ENCODE measurements at regions not wholly inside any gene's neighbourhood (a gene's known extent, or its start where the extent isn't known, plus 50 kb on each side); places are given as distances from the start of the nearest gene placed in this dataset.

DNA sequence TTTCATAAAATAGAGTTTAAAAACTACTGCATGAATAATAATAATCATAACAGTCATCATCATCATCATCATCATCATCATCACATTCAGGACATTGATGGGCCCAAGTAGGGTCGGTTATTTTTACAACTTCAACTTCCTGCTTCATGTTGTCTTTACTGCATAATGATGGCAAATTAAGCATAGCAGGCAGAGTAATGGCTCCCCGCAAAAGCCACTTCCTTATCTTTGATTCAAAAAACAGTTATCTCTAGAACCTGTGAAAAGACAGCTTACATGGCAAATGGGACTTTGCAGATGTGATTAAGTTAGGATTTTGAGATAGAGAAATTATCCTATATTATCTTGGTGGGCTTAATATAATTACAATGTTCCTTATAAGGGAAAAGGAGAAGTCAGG lies 792.9 kb downstream of the LIG4 start:
- TF ChIP-seq, protein P1, sequence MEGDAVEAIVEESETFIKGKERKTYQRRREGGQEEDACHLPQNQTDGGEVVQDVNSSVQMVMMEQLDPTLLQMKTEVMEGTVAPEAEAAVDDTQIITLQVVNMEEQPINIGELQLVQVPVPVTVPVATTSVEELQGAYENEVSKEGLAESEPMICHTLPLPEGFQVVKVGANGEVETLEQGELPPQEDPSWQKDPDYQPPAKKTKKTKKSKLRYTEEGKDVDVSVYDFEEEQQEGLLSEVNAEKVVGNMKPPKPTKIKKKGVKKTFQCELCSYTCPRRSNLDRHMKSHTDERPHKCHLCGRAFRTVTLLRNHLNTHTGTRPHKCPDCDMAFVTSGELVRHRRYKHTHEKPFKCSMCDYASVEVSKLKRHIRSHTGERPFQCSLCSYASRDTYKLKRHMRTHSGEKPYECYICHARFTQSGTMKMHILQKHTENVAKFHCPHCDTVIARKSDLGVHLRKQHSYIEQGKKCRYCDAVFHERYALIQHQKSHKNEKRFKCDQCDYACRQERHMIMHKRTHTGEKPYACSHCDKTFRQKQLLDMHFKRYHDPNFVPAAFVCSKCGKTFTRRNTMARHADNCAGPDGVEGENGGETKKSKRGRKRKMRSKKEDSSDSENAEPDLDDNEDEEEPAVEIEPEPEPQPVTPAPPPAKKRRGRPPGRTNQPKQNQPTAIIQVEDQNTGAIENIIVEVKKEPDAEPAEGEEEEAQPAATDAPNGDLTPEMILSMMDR (IDR thresholded peaks at IDR 0.05; ENCODE audit: low read depth, low read length), result no peak
- no peak for TF ChIP-seq POLR2A (IDR thresholded peaks at IDR 0.05; ENCODE audit: extremely low read depth, insufficient read length)

All from NB4 (cell line).